ENCODE measurements at regions not wholly inside any gene's neighbourhood (a gene's known extent, or its start where the extent isn't known, plus 50 kb on each side); places are given as distances from the start of the nearest gene placed in this dataset.
"Not testable (repeated sequence)": the region's sequence is repeated elsewhere in the genome, so short reads cannot be mapped to it uniquely, and the experiment has no call there.

GRCh38 chr14:97143456-97143855 is 346.3 kb downstream of the VRK1 start:
- DNase-seq (ENCODE audit: low read depth) = no peak

DNA sequence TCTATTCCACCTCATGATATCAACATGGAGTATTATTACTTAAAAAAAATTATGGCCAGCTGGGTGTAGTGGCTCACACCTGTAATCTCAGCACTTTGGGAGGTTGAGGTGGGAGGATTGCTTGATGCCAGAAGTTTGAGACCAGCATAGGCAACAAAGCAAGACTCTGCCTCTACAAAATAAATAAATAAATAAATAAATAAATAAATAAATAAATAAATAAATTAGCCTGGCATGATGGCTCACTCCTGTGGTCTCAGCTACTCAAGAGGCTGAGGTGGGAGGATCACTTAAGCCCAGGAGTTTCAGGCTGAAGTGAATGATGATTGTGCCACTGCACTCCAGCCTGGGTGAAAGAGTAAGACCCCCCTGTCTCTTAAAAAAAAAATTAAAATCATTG is 350.8 kb downstream of the VRK1 start:
- DNase-seq (ENCODE audit: low read depth) = not testable (repeated sequence)

DNA sequence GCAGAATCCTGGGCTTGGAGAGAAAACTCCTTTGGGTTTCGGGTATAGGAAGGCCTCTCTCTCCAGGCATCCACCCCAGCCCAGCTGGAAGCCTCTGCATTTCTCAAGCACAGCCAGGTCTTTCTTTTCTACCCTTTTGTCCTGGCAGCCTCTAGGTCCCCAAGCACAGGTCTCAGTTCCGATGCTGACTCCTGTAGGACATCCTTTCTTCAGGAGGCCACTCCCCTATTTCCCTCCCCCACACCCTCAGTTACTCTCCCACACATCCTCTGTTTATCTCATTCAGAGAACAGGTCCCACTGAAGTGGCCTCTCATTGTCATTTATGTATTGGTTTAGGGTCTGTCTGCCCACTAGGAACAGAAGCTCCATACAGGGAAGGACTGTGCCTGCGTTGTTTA is 352.6 kb downstream of the VRK1 start:
- DNase-seq (ENCODE audit: low read depth) = no peak

DNA sequence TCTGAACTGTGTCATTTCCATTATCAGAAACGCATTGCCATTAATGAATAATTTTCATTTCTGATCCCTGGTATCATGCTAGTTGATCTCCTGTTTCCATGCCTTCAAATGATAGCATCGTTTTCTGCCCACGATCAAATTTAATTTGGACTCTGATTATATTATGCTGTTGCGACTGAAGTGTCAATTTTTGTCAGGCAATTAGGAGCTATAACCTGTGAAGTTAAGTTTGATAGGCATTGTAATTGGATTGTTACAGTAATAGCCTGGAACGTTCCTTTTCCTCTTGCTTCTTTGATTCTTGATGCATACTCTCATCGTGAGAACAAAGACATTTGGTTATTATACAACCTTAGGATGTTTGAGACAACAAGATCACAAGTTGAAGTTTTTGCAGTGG is 356.3 kb downstream of the VRK1 start:
- DNase-seq (ENCODE audit: low read depth) = no peak

DNA sequence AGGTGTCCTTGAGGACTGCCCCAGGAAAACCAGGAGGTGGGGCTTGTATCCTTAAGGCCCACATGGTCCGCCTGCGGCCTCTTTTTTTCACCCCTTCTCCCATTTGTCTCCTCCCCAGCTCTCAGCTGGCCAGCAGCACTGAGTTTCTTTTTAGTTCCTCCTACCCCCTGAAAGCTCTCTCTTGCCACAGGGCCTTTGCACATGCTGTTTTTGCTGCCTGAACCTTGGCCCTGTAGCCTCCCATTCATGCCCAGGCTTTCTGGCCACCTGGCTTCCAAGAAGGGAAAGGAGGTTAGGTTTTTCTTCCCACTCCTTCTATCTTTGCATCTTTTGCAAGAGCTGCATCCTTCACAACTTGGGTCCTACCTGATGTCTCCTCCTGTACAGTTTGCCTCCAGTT is 358.1 kb downstream of the VRK1 start:
- DNase-seq (ENCODE audit: low read depth) = no peak

DNA sequence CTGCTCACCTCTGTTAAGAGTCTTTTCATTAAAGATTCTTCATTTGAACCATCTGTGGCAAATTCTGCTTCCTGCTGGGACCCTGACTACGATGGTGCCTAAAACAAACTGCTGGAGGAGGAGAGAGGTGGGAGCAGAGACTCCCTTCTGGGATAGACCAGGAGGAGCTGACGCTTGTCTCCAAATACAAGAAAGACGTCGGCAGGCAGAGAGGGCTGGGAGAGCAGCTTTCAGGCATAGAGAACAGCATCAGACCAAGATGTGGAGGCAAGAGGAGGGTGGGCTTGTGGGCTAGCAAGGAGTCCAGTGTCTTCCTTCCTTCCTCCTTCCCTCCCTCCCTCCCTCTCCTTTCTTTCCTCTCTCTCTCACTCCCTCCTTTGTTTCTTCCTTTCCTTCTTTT is 358.6 kb downstream of the VRK1 start:
- no peak for DNase-seq (ENCODE audit: low read depth)

GRCh38 chr14:97156705-97157104 is 359.5 kb downstream of the VRK1 start:
- DNase-seq (ENCODE audit: low read depth) = no peak

- DNase-seq (ENCODE audit: low read depth) = no peak
These were observed 360.9 kb downstream of the VRK1 start for GRCh38 chr14:97158102-97158501.

GRCh38 chr14:97159124-97159523 is 361.9 kb downstream of the VRK1 start:
- no peak for DNase-seq (ENCODE audit: low read depth)

- no peak for DNase-seq (ENCODE audit: low read depth)
These were observed 365.4 kb downstream of the VRK1 start for GRCh38 chr14:97162621-97163020.

DNA sequence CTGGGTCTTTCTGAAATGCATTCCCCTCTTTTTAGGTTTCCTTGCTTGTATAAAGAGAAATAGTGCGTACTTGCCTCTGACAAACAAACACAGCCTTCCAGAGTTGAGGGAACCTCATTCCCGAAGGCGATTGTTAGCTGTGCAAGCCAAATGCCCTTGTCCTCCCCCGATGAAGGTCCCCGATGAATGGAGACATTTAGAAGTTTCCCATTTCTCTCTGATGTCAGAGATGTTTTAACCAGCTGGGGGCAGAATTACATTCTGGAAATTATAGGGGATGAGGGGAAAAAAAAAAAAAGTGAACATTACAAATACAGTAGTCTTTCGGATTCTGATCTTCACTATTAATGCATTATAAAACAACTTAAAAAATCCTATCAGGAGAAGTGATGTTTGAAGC is 366.8 kb downstream of the VRK1 start:
- DNase-seq (ENCODE audit: low read depth) = no peak

DNA sequence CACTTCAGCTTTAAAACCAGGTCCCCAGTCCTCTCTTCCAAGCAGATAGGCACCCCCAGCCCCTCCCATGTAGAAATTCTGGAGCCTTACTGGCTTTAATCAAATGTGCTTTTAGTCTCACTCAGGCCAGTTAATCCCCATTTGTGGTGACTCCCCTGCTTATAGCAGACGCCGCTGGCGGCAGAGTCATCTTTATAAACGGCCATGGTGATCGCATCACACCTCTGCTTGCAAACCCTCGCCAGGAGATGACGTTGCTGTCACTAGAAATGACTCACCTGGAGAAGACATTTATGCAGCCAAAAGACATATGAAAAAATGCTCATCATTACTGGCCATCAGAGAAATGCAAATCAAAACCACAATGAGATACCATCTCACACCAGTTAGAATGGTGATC is 369.3 kb downstream of the VRK1 start:
- no peak for DNase-seq (ENCODE audit: low read depth)

- DNase-seq (ENCODE audit: low read depth) = not testable (repeated sequence)
These were observed 370.4 kb downstream of the VRK1 start for GRCh38 chr14:97167577-97167976.

DNA sequence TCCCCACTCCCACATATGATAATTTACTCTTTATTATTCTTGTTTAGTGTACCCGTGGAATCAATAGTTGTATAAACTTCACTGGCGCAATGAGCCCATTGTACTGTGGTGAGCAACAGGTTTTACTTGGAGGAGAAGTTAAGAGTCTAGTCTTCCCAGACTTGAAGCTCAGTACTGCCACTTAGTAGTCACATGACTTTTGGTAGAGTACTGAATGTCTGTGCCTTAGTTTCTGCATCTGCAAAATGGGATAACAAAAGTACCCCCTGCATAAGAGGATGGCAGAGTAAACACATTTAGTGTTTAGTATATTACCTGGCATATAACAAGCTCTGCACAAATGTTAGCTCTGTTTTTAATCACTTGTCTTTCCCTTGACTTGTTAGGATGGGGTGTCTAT is 375.5 kb downstream of the VRK1 start:
- DNase-seq (ENCODE audit: low read depth) = no peak

DNA sequence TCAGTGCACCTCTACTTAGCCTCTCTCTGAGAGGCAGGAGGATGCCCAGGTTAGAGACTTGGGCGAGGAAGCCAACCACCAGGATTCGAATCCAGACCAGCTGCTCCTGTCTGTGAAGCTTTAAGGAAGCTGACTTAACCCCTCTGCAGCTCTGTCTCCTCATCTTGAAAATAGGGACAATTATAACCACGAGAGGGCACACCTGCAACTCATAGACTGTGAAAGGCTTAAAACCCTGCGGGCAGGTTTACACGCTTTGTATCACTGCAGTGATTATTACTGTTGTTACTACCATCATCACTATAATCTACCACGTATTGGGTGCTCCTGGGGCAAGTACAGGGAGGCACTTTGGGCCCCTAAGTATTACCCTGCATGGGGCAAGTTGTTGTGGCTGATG is 379.8 kb downstream of the VRK1 start:
- no peak for DNase-seq (ENCODE audit: low read depth)

GRCh38 chr14:97177635-97178034 is 380.5 kb downstream of the VRK1 start:
- DNase-seq (ENCODE audit: low read depth) = no peak

DNA sequence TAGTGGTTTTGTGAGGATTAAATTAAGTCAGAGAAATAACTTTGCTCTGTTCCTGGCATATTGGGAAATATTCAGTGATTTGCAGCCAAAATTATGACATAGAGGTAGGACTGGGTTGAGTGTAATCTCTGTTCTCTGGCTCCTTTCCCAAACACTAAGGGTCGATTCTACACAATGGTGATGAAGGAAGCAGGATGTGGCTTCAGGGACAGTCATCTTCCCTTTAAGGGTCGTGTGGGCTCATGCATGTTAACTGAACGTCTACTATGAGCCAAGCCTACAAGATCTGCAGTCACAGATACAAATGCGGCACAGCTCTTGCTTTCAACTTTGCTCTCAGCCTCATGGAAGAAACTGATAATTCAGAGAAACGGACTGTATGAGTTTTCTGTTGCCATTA is 381.6 kb downstream of the VRK1 start:
- DNase-seq (ENCODE audit: low read depth) = no peak

GRCh38 chr14:97179573-97179972 is 382.4 kb downstream of the VRK1 start:
- no peak for DNase-seq (ENCODE audit: low read depth)

GRCh38 chr14:97180304-97181200 is 383.4 kb downstream of the VRK1 start:
- DNase-seq (ENCODE audit: low read depth) = no peak

DNA sequence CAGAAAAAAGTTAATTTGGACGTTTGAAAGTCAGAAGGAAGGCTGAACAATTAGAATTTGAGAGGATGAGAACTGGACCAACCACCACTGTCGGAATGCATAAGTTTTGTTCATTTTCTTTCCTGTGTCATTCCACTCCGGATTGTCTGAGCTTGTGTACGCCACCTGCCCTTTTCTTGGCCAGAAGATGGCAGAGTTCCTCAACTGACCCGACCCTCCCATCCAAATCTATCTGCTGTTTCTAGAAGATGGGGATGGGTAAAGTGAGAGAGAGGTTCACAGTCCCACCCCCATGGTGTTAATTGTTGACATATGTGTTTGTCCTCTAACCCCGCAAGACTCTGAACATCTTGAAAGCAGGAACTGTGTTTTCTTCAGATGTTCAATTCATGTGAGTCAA is 388.0 kb downstream of the VRK1 start:
- DNase-seq (ENCODE audit: low read depth) = no peak

DNA sequence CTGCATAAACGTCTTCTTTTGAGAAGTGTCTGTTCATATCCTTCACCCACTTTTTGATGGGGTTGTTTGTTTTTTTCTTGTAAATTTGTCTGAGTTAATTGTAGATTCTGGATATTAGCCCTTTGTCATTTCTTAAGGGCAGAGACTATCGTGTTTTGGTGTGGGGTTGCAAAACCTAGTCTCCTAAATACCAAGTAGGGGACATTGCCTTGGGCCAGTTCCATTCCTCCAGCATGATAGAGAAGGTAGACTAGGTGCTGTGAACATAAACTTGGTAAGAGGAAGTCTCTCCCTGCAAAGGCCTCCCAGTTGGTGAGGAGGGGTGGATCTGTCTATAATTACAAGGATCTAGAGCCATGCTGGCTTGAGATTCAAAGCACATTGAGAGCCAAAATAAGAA is 390.7 kb downstream of the VRK1 start:
- no peak for DNase-seq (ENCODE audit: low read depth)

DNA sequence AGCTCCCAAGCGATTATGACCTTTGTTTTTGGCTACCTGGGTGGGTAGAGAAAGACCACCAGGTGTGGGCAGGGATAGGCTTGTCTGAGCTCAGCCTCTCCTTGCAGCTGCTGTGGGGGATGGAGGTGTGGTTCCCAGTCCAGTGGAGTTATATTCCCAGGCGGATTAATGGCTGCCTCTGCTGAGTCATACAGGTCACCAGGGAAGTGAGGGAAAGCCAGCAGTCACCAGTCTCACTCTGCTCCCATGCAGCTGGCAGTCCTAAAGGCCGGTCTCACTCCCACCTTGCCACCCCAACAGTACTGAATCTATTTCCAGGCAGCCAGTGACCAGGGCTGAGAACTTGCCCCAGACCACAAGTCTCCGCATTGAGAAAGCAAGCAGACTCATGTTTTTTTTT is 399.2 kb downstream of the VRK1 start:
- no peak for DNase-seq (ENCODE audit: low read depth)

DNA sequence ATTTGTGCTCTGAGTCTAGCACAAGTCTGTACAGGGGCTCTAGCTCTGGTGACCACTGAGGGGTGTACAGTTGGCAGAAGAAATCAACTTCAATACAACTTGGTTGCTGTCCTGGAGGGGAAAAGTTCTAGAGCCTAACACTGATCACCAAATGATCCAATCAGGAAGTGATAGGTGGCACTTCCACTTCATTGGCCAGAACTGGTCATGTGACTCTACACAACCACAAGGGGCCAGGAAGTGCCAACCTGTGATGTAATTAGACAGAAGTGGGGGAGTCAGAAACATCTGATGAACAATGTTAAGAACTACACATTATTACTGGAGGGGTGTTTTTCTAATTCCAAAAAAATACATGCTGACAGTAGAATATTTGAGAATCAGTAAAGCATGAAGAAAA is 401.6 kb downstream of the VRK1 start:
- no peak for DNase-seq (ENCODE audit: low read depth)

DNA sequence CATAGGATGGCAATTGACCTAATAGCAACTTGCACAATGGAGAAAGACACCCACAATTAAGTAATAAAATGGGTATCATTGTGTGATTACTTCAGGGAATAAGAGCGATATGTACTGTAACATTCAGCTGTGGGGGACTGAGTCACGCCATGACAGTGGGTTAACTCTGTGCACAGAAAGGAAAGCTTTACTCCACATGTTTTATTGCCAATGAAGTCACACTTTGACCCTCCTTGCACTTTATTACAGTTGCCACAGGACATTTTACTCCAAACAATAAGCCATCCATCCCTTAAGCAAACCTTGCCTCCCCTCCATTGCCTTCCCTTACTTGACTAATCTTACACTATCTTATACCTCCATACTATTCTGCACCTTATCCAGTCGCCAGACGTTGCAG is 403.1 kb downstream of the VRK1 start:
- no peak for DNase-seq (ENCODE audit: low read depth)

Data from stimulated activated CD8-positive, alpha-beta memory T cell treated with anti-CD3 and anti-CD28 coated beads, Interleukin-4, amount 100 ng/mL, for 24 hours (primary cell).